ENCODE measurements at regions not wholly inside any gene's neighbourhood (a gene's known extent, or its start where the extent isn't known, plus 50 kb on each side); places are given as distances from the start of the nearest gene placed in this dataset.

- CTCF ChIA-PET: interaction anchor here (1.3 to 1.4 kb wide), 3 partner anchors 229 to 237 kb away, joined by 4 to 27 read pairs (median 14); no protein-coding TSS in a partner anchor
- POLR2A ChIA-PET: no interaction called here
- no peak overlapping the region for H3K4me3 ChIP-seq (ENCODE audit: low read depth, low read length)
- no peak for DNase-seq (ENCODE audit: low read depth, low spot score)
- TF ChIP-seq CTCF (IDR thresholded peaks at IDR 0.05; ENCODE audit: insufficient read depth, low read length, missing control alignments): no peak
Measured at GRCh38 chr6:20292905-20293304, 80.6 kb upstream of the MBOAT1 start.

- no peak overlapping the region for H3K4me3 ChIP-seq (ENCODE audit: low read depth, low read length)
- POLR2A ChIA-PET: no interaction called here
- no peak for TF ChIP-seq CTCF (IDR thresholded peaks at IDR 0.05; ENCODE audit: insufficient read depth, low read length, missing control alignments)
- DNase-seq (ENCODE audit: low read depth, low spot score): no peak
- CTCF ChIA-PET: interaction anchor here (2.0 kb wide), 1 partner anchor 227 kb away, joined by 5 read pairs; no protein-coding TSS in a partner anchor
Measured at GRCh38 chr6:20301256-20301655, 89.0 kb upstream of the MBOAT1 start.

GRCh38 chr6:20302168-20302567 is 89.9 kb upstream of the MBOAT1 start:
- CTCF ChIA-PET: interaction anchor here (1.5 kb wide), 1 partner anchor 228 kb away, joined by 5 read pairs; no protein-coding TSS in a partner anchor

GRCh38 chr6:20302702-20303251 is 90.5 kb upstream of the MBOAT1 start:
- ChIA-PET POLR2A (no interaction called here), CTCF (interaction anchor here (1.5 kb wide), 1 partner anchor 227 kb away, joined by 5 read pairs; no protein-coding TSS in a partner anchor)
- DNase-seq (ENCODE audit: low read depth, low spot score): no peak

More at GRCh38 chr6:20302168-20302567, 89.9 kb upstream of the MBOAT1 start:
- POLR2A ChIA-PET: no interaction called here
- no peak for DNase-seq (ENCODE audit: low read depth, low spot score)
- H3K4me3 ChIP-seq (ENCODE audit: low read depth, low read length): no peak overlapping the region
- no peak for TF ChIP-seq CTCF (IDR thresholded peaks at IDR 0.05; ENCODE audit: insufficient read depth, low read length, missing control alignments)

GRCh38 chr6:20306491-20306890 is 94.2 kb upstream of the MBOAT1 start:
- ChIA-PET CTCF (interaction anchor here (2.1 kb wide), 1 partner anchor 11 kb away, joined by 5 read pairs; no protein-coding TSS in a partner anchor), POLR2A (no interaction called here)
- no peak for DNase-seq (ENCODE audit: low read depth, low spot score)
- H3K4me3 ChIP-seq (ENCODE audit: low read depth, low read length): no peak overlapping the region
- no peak for TF ChIP-seq CTCF (IDR thresholded peaks at IDR 0.05; ENCODE audit: insufficient read depth, low read length, missing control alignments)

More at GRCh38 chr6:20302702-20303251, 90.5 kb upstream of the MBOAT1 start:
- no peak overlapping the region for H3K4me3 ChIP-seq (ENCODE audit: low read depth, low read length)
- no peak for TF ChIP-seq CTCF (IDR thresholded peaks at IDR 0.05; ENCODE audit: insufficient read depth, low read length, missing control alignments)

GRCh38 chr6:20309186-20309585 is 92.5 kb upstream of the E2F3 start:
- DNase-seq (ENCODE audit: low read depth, low spot score): no peak
- POLR2A ChIA-PET: no interaction called here
- no peak overlapping the region for H3K4me3 ChIP-seq (ENCODE audit: low read depth, low read length)
- TF ChIP-seq CTCF (IDR thresholded peaks at IDR 0.05; ENCODE audit: insufficient read depth, low read length, missing control alignments): no peak
- CTCF ChIA-PET: no interaction called here
